K562 (cell line): ENCODE measurements at regions not wholly inside any gene's neighbourhood (a gene's known extent, or its start where the extent isn't known, plus 50 kb on each side); places are given as distances from the start of the nearest gene placed in this dataset.

Experiments
- ATAC-seq: fragments of 200-7000 bp; cut with Tn5 transposase; 3 replicates; pipeline ENCODE4 v1.9.1; 2020; ENCODE audit warnings: moderate library complexity
- BruUV-seq: library from RNA; stranded (reverse); fragments of 400-500 nt; replicated peaks from 2 replicates; lab custom pipeline; 2021; lab: Mats Ljungman, UMichigan
- CTCF ChIA-PET: fragments of 300-600 bp; formaldehyde crosslinking; extraction: SDS; loops from one replicate; lab custom pipeline; 2021; ENCODE audit warnings: low intra/inter-chr PET ratio; lab: Yijun Ruan, JAX
- POLR2A ChIA-PET: fragments of 300-600, 350-650 bp; sonication (Branson Sonifier 250); formaldehyde crosslinking; extraction: SDS; loops from one replicate; lab custom pipeline; 2021; ENCODE audit warnings: antibody characterized with exemption, inconsistent platforms; lab: Yijun Ruan, JAX
- DNase-seq, 4 experiments: peaks; one replicate each; pipeline versions ENCODE4 v3.0.0 to v3.0.0-alpha.2; 2011 to 2018; ENCODE audit warnings: low spot score in 3 of 4, mixed read lengths in 3 of 4; ENCODE audit errors: extremely low read depth in 1 of 4
- FAIRE-seq: peaks from 2 replicates; lab custom pipeline; 2011; peaks lifted over from hg19 to GRCh38; lab: Jason Lieb, UNC
- H2AFZ ChIP-seq: 2 replicates; pipeline ENCODE4 v1.6.0; 2011; ENCODE audit warnings: low read depth, low read length, control low read depth, inconsistent platforms
- H3K27ac ChIP-seq: fragments of 200-600 bp; 3 replicates; pipeline ENCODE4 v1.8.0; 2011; ENCODE audit warnings: low read depth, mild to moderate bottlenecking, control low read depth, inconsistent platforms, low read length, moderate library complexity, mixed read lengths; ENCODE audit errors: extremely low read depth
- H3K27me3 ChIP-seq, 2 experiments: fragments of 300-600 bp in 1 of 2; 2 replicates in 1 of 2; 3 replicates in 1 of 2; pipeline versions ENCODE4 v1.6.0 to v1.8.0; 2011; ENCODE audit warnings: inconsistent platforms in 2 of 2, low read length in 2 of 2, mild to moderate bottlenecking in 1 of 2, mixed read lengths in 1 of 2, moderate library complexity in 1 of 2; ENCODE audit not compliant: control insufficient read depth in 2 of 2, insufficient read depth in 2 of 2
- H3K36me3 ChIP-seq: fragments of 300-600 bp; 3 replicates; pipeline ENCODE4 v1.8.0; 2011; ENCODE audit warnings: mild to moderate bottlenecking, low read length, inconsistent platforms; ENCODE audit not compliant: control insufficient read depth, insufficient read depth
- H3K4me1 ChIP-seq, 2 experiments: fragments of 200-600 bp in 1 of 2; replicated peaks in 1 of 2; 2 replicates in 1 of 2; 3 replicates in 1 of 2; pipeline versions ENCODE4 v1.5.1 to v1.8.0; 2011; ENCODE audit warnings: inconsistent platforms in 2 of 2, low read length in 2 of 2, mild to moderate bottlenecking in 1 of 2, mixed read lengths in 1 of 2, moderate library complexity in 1 of 2; ENCODE audit not compliant: control insufficient read depth in 2 of 2, insufficient read depth in 2 of 2
- H3K4me2 ChIP-seq: 2 replicates; pipeline ENCODE4 v1.6.1; 2011; ENCODE audit warnings: low read length, control low read depth, inconsistent platforms, mixed read lengths; ENCODE audit not compliant: insufficient read depth
- H3K4me3 ChIP-seq: fragments of 200-600 bp; sonication (generic), shearing (Covaris generic); 2 replicates; pipeline ENCODE4 v1.5.1; 2016; ENCODE audit warnings: control low read depth, inconsistent platforms
- H3K79me2 ChIP-seq: fragments of 200-600 bp; 3 replicates; pipeline ENCODE4 v1.8.0; 2011; ENCODE audit warnings: low read length, inconsistent platforms; ENCODE audit not compliant: control insufficient read depth, insufficient read depth
- H3K9ac ChIP-seq, 2 experiments: 2 replicates each; pipeline versions ENCODE4 v1.6.0 to v1.6.1; 2011; ENCODE audit warnings: low read depth in 2 of 2, low read length in 2 of 2, control low read depth in 1 of 2, inconsistent platforms in 1 of 2, mild to moderate bottlenecking in 1 of 2, mixed read lengths in 1 of 2; ENCODE audit not compliant: insufficient read depth in 1 of 2
- H3K9me1 ChIP-seq: one replicate; pipeline ENCODE4 v1.6.0; 2011; ENCODE audit warnings: inconsistent platforms, mild to moderate bottlenecking, low read length, moderate library complexity; ENCODE audit not compliant: control insufficient read depth, insufficient read depth
- H3K9me3 ChIP-seq: replicated peaks from 2 replicates; pipeline ENCODE4 v1.5.1; 2011; ENCODE audit warnings: low read depth, low read length, inconsistent platforms; ENCODE audit not compliant: control insufficient read depth, insufficient read depth
- H4K20me1 ChIP-seq: replicated peaks from 2 replicates; pipeline ENCODE4 v1.6.1; 2011; ENCODE audit warnings: low read length, inconsistent platforms, mixed read lengths; ENCODE audit not compliant: control insufficient read depth, insufficient read depth
- NFYB ChIP-seq: IDR thresholded peaks from 2 replicates; pipeline ENCODE4 v1.6.1; 2011; ENCODE audit warnings: mild to moderate bottlenecking, moderate library complexity; ENCODE audit not compliant: insufficient read length; ENCODE audit errors: extremely low read depth
- TSC22D4 ChIP-seq: fragments of 450-650 bp; IDR thresholded peaks from 2 replicates; pipeline ENCODE4 v1.6.1; 2016; ENCODE audit warnings: missing genetic modification characterization, missing biosample characterization, control low read depth
- whole genome bisulfite sequencing: fragments of 100-300 bp; shearing (Covaris generic); methylation state at CpG from one replicate; pipeline ENCODE4 v1.1.6; 2016; ENCODE audit warnings: low coverage, mixed read lengths; ENCODE audit not compliant: insufficient coverage; ENCODE audit errors: missing lambda C conversion rate; 5-methylcytosine and 5-hydroxymethylcytosine counted together
- in situ Hi-C: fragments of 300-500 bp; cut with MboI; formaldehyde crosslinking; loops from 4 replicates; pipeline ENCODE4 v1.15.0; 2018; ENCODE audit warnings: inconsistent platforms, mixed read lengths
- intact Hi-C: fragments of 100-400 bp; cut with micrococcal nuclease; formaldehyde crosslinking; loops from 2 replicates; pipeline ENCODE4 v1.14.2; 2022
- TF ChIP-seq, protein P1 (sequence below), 2 experiments: fragments of 450-650 bp; IDR thresholded peaks; 2 replicates each; pipeline ENCODE4 v1.6.1; 2016; ENCODE audit warnings: mild to moderate bottlenecking in 2 of 2, borderline replicate concordance in 1 of 2, low read depth in 1 of 2, moderate library complexity in 1 of 2

DNA sequence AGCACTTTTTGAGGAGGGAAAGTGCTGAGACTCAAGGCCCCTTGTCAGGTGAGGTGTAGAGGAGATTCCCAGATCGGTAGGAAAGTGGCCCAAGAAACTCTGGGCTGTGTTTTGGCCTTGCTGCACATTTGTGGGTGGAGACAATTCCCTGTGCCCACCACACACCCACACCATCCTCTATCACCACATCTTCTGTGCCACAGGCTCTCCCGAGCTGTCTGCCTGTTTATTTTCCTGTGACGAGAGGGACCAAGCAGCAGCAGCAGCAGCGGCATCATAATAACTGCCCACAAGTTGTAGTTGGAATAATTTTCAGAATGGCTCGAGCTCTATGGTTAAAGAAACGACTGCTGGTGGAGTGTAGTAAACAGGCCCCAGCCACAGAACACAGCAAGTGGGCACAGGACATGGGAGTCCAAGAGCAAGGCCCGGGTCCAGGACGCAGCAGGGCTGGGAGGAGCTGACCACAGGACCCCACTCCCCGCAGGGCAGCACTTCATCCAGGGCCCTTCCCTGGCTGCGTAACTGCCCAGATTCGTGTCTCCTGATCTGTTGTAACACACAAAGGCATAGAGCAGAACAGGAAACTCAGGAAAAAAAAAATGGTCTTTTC, 55.6 kb upstream of the BCL2L14 start:
- Histone ChIP-seq H3K9ac (no peak overlapping the region), H3K4me1 (peaks cover 4% of the 10 kb centered on the region in 2 experiments; a peak in 3 of 5 replicates), H3K9me1 (no peaks in the 10 kb centered on the region), H3K27me3 (peaks cover 5 to 22% of the 10 kb centered on the region in 2 experiments; a peak in 4 of 5 replicates), H3K4me3 (no peak overlapping the region), H3K27ac (no peak overlapping the region), H3K36me3 (no peaks in the 10 kb centered on the region), H4K20me1 (no peaks in the 10 kb centered on the region), H3K79me2 (no peaks in the 10 kb centered on the region), H3K9me3 (no peaks in the 10 kb centered on the region), H2AFZ (no peak overlapping the region), H3K4me2 (no peak overlapping the region)
- DNase-seq (no peak), FAIRE-seq (no peak), ATAC-seq (no peak)
- no TSS peak for BruUV-seq
- in situ Hi-C loops (loop anchor here (5.0 kb wide), 1 partner anchor 428 kb away; no protein-coding TSS in a partner anchor), intact Hi-C loops (loop anchor here (10.0 kb wide), 1 partner anchor 280 kb away; no protein-coding TSS in a partner anchor)
- POLR2A ChIA-PET = no interaction called here
- 12% methylated on average over 10 of the region's 11 CpGs for WGBS
- CTCF ChIA-PET = no interaction called here
- TF ChIP-seq TSC22D4 (tag) (no peak), NFYB (no peak)
- TF ChIP-seq, protein P1, sequence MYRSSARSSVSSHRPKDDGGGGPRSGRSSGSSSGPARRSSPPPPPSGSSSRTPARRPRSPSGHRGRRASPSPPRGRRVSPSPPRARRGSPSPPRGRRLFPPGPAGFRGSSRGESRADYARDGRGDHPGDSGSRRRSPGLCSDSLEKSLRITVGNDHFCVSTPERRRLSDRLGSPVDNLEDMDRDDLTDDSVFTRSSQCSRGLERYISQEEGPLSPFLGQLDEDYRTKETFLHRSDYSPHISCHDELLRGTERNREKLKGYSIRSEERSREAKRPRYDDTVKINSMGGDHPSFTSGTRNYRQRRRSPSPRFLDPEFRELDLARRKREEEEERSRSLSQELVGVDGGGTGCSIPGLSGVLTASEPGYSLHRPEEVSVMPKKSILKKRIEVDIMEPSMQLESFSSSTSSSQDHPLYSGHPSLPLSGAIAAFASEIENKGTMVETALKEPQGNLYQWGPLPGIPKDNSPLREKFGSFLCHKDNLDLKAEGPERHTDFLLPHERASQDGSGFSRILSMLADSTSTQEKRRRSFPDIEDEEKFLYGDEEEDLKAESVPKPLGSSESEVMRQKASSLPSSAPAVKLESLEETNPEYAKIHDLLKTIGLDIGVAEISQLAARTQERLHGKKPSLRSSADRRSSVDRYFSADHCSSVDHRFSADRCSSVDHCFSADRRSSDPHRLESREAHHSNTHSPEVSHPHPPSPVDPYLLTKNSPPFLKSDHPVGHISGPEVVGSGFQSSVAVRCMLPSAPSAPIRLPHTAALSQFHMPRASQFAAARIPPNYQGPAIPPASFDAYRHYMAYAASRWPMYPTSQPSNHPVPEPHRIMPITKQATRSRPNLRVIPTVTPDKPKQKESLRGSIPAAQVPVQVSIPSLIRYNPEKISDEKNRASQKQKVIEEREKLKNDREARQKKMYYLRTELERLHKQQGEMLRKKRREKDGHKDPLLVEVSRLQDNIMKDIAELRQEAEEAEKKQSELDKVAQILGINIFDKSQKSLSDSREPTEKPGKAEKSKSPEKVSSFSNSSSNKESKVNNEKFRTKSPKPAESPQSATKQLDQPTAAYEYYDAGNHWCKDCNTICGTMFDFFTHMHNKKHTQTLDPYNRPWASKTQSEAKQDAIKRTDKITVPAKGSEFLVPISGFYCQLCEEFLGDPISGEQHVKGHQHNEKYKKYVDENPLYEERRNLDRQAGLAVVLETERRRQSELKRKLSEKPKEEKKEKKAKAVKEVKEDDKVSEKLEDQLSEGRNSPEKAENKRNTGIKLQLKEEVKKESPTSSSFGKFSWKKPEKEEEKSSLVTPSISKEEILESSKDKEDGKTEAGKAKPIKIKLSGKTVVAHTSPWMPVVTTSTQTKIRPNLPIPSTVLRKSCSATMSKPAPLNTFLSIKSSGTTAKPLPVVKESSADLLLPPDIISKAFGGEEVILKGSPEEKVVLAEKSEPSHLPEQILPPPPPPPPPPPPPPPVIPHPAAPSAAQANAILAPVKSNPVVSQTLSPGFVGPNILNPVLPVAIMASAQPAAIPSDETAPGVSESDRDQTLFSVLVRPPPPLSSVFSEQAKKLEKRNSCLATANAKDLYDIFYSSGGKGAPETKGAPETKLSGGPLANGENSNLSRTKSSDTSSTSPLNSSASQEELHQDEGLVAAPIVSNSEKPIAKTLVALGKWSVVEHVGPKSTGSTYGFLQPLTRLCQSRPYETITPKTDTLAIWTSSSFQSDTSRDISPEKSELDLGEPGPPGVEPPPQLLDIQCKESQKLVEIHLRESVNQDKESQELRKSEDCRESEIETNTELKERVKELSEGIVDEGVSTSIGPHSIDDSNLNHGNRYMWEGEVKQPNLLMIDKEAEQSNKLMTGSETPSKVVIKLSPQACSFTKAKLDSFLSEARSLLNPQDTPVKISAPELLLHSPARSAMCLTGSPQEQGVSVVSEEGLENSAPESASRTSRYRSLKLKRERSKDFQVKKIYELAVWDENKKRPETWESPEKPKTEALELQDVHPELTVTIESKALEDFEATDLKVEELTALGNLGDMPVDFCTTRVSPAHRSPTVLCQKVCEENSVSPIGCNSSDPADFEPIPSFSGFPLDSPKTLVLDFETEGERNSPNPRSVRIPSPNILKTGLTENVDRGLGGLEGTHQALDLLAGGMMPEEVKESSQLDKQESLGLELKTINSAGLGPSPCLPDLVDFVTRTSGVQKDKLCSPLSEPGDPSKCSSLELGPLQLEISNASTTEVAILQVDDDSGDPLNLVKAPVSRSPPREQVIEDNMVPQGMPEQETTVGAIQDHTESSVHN (IDR thresholded peaks at IDR 0.05; ENCODE audit: borderline replicate concordance in 1 of 2, low read depth in 1 of 2) = no peak
